GM12891 (cell line): ENCODE measurements at regions not wholly inside any gene's neighbourhood (a gene's known extent, or its start where the extent isn't known, plus 50 kb on each side); places are given as distances from the start of the nearest gene placed in this dataset.

Source experiments
- DNase-seq: peaks from one replicate; pipeline ENCODE4 v3.0.0; 2011; ENCODE audit warnings: low spot score; ENCODE audit not compliant: insufficient read length
- FAIRE-seq: peaks from 2 replicates; lab custom pipeline; 2011; peaks lifted over from hg19 to GRCh38; lab: Jason Lieb, UNC
- PAX5 ChIP-seq: IDR thresholded peaks from 2 replicates; pipeline ENCODE4 v1.6.1; 2011; ENCODE audit warnings: low read length, moderate library complexity, mild to moderate bottlenecking; ENCODE audit not compliant: insufficient read depth, severe bottlenecking
- POLR2A ChIP-seq: IDR thresholded peaks from 2 replicates; pipeline ENCODE4 v1.6.1; 2011; ENCODE audit warnings: low read depth, low read length, control low read depth
- POLR2AphosphoS5 ChIP-seq: IDR thresholded peaks from 2 replicates; pipeline ENCODE4 v1.6.1; 2011; ENCODE audit warnings: low read depth, low read length, control low read depth
- POU2F2 ChIP-seq: IDR thresholded peaks from 2 replicates; pipeline ENCODE4 v1.6.1; 2011; ENCODE audit warnings: low read depth, mild to moderate bottlenecking, control low read depth, low read length, moderate library complexity
- SPI1 ChIP-seq: IDR thresholded peaks from 2 replicates; pipeline ENCODE4 v1.6.1; 2011; ENCODE audit warnings: low read depth, low read length, control low read depth
- TAF1 ChIP-seq: IDR thresholded peaks from 2 replicates; pipeline ENCODE4 v1.6.1; 2011; ENCODE audit warnings: low read depth, low read length, control low read depth

DNA sequence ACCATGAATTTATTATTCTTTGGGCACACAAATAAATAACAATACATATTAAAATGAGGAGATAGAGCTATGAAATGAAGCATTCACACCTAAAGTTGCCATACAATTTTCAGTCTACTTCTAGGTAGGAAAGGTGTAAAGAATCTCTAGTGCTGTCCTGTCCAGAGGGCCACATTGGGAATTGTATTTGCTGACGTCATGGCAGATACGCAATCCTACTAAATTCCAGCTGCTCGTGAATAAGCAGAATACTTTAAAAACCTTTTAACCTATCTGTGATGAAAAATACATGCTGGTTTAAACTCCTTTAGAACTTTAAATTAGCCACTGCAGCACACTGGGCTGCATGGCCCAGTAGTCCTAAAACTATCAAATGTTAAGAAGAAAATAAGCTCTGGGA, 236.1 kb downstream of the FSCB start:
- FAIRE-seq (no peak), DNase-seq (no peak)
- TF ChIP-seq TAF1 (no peak), POU2F2 (no peak), POLR2A (no peak), POLR2AphosphoS5 (no peak), PAX5 (no peak), SPI1 (no peak)

DNA sequence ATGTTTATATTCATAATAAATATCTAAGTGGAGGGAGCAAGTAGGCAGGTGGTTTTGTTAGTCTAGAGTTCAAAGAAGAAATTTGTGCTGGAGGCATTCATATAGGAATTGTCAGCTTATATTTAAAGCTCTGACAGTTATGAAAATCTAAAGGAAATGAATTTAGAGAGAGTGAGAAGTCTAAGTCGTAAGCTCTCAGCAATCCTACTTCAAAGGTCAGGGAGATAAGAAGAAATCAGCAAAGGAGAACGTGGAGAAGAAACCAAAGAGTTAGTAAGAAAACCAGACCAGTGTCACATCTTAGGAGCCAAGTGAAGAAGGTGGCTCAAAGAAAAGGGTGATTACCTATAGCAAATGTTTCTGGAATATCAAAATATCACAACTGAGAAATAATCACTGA, 241.8 kb downstream of the FSCB start:
- DNase-seq: no peak
- no peak for FAIRE-seq
- TF ChIP-seq PAX5 (no peak), POLR2A (no peak), POU2F2 (no peak), POLR2AphosphoS5 (no peak), TAF1 (no peak), SPI1 (no peak)

DNA sequence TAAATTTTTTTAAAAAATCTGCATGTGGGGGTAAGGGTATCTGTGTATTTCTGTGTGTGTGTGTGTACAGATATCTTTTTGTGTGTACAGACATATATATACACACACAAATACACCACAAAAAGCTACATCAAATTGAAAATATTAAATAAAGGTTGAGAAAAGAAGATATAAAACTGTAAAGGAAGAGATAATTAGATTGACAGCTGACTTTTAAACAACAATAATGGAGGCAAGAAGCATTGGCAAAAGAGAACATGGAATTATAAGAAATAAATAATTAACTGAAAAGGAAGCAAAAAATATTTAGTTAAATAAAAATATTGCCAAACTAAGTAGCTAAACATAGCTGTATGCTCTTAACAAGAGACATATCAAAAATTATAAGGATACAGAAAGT, 291.4 kb downstream of the FSCB start:
- no peak for FAIRE-seq
- no peak for DNase-seq
- TF ChIP-seq SPI1: no peak

DNA sequence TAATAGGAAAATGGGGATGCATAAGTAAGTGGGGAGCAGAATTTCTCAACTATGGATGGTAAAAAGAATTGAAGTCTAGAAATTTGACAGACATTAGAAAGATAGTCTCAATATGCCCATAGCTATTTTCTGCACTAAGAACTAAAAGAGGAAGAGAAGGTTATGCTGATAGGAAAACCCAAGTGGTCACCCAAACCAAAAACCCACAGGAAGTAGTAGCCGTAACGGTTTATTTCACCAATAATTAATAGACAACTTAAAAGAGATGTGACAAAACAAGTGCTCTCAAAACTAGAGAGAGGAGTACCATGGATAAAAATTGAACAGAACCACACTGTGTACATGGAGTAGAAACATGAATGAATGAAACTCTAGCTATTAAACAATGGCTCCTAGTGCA, 295.4 kb downstream of the FSCB start:
- no peak for TF ChIP-seq POU2F2
- no peak for TF ChIP-seq PAX5
- TF ChIP-seq POLR2A: no peak
- TF ChIP-seq TAF1: no peak
- TF ChIP-seq POLR2AphosphoS5: no peak
- no peak for TF ChIP-seq SPI1
- DNase-seq: no peak

DNA sequence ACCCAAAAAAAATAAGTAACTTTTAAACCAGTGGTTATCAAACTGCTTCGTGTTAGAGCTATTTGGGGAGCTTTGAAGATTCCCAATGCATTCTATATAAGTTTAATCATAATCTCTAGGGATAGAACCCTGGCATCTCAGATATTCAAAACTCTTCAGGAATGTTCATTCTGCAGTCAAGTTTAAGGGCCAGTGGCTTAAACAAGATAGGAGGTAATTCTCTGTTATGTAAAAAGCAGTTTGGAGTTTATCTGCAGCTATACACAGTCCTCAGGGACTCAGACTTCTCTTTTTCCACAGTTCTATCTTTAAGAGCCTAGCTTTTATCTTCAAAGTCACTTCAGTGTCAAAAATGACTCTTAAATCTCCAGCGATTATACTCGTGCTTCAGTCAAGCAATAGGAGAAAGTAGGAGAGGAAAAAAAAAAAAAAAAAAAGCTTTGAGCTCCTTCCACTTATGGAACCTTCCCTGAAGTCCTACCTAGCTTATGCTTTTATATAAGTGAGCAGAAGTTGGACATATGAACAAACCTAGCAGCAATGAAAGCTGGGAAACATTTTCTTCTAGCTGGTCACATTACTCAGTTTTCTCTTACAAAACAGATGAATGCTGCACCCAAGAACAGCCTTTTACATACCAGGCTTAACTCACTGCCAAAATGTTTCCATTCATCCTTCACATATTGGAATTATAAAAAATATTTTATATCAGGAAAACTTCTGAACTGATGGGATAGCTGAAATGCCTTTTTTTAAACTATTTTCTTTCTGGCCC, 302.8 kb downstream of the FSCB start:
- TF ChIP-seq POU2F2 (no peak), TAF1 (no peak), POLR2A (no peak), POLR2AphosphoS5 (no peak), SPI1 (no peak), PAX5 (no peak)
- DNase-seq (no peak), FAIRE-seq (no peak)

More for the DNA sequence above, 295.4 kb downstream of the FSCB start:
- no peak for FAIRE-seq

DNA sequence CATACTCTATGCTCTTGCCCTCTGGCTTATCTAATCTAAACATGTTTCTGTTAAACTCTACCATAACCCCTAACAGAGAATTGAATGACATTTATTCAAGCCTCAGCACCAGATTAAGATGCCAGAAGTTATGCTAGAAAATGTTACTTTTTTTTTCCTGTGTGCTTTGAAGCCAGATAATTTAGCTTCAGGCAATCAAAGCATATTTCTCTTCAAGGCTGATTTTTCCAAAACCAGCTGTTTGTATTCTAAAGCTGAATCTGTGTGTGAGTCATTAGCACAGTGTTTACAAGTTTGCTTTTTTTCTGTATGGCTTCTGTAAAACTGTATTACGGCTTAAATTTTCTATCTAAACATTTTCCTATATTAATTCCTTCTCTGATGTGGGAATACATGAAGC, 326.1 kb downstream of the FSCB start:
- TF ChIP-seq PAX5 (no peak), SPI1 (no peak), TAF1 (no peak), POU2F2 (no peak), POLR2A (no peak), POLR2AphosphoS5 (no peak)
- FAIRE-seq (no peak), DNase-seq (no peak)

DNA sequence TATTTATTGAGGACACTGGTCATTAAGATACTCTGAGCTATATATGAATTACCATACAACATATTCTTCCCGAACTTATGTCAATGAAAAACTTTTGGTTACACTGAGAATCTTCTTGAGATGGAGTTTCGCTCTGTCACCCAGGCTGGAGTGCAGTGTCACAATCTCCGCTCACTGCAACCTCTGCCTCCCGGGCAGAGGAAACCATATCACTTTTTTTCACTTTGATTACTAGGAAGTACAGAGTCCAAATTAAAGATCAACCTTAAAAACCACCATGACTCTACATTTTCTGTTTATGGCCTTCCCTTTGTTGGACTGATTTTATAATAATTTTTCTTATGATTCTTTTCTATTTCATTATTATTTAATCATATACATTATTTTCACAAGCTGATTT, 336.5 kb downstream of the FSCB start:
- no peak for FAIRE-seq
- no peak for TF ChIP-seq PAX5
- no peak for TF ChIP-seq POLR2A
- no peak for TF ChIP-seq TAF1
- no peak for TF ChIP-seq POLR2AphosphoS5
- TF ChIP-seq POU2F2: no peak
- TF ChIP-seq SPI1: no peak
- no peak for DNase-seq

DNA sequence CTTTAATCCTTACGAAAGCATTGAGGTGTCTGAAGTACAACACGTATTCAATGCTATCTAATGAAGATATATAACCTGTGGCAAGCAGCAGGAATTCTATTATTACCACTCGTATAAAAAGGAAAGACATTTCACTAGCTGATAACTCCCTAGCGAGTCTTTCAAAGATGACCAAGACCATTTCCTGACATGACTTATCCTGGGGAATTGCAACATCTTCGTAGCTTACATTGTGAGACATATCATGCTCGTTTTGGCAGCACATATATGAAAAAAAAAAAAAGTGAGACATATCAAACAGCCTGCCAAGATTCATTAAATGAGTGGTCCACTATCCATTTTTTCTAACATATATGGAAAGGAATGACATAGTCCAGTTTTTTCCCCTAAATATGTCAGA, 337.0 kb downstream of the FSCB start:
- DNase-seq: no peak

DNA sequence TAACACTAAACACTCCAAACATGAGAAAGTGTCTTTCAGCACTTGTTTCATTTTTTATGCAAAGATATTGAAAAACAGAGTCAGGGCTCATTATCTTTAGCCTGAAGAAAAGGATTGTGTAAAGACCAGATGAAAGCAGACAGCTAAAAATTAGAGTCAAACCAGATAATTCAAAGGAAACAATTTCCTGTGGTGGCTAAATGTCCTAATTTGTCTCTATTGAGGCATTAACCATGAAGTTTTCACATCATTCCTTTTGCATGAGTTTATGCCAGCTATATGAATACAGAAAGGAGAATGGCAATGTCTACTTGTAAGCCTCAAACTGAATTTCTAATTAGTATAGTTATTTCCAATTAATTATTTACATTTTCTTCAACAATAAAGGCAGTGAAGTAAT, 338.5 kb downstream of the FSCB start:
- FAIRE-seq: no peak
- no peak for TF ChIP-seq PAX5
- TF ChIP-seq POU2F2: no peak
- no peak for TF ChIP-seq POLR2A
- TF ChIP-seq SPI1: no peak
- TF ChIP-seq POLR2AphosphoS5: no peak
- no peak for TF ChIP-seq TAF1
- no peak for DNase-seq

More for the DNA sequence above, 337.0 kb downstream of the FSCB start:
- FAIRE-seq: no peak
- no peak for TF ChIP-seq SPI1
- no peak for TF ChIP-seq TAF1
- TF ChIP-seq POLR2AphosphoS5: no peak
- no peak for TF ChIP-seq POLR2A
- TF ChIP-seq POU2F2: no peak
- TF ChIP-seq PAX5: no peak

DNA sequence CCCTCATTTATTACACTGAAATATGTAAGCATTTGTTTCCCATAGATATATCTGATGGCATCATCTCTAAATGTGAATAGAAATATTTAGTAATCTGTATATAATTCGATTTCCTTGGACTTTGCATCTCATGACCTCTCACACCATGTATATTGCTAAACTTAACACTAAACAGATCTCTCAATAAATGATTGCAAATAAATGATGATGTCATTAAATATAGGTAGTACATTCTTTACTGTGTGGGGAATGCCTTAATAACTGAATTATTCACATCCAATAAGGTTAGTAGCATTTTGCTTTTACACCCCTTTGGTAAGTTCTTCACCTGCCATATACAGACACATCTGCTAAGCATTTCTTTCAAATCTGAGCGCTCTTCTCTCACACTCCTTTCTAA, 340.5 kb downstream of the FSCB start:
- FAIRE-seq (no peak), DNase-seq (no peak)
- no peak for TF ChIP-seq TAF1
- no peak for TF ChIP-seq SPI1
- no peak for TF ChIP-seq POU2F2
